ENCODE measurements at regions not wholly inside any gene's neighbourhood (a gene's known extent, or its start where the extent isn't known, plus 50 kb on each side); places are given as distances from the start of the nearest gene placed in this dataset.
"Not testable (repeated sequence)": the region's sequence is repeated elsewhere in the genome, so short reads cannot be mapped to it uniquely, and the experiment has no call there.

DNA sequence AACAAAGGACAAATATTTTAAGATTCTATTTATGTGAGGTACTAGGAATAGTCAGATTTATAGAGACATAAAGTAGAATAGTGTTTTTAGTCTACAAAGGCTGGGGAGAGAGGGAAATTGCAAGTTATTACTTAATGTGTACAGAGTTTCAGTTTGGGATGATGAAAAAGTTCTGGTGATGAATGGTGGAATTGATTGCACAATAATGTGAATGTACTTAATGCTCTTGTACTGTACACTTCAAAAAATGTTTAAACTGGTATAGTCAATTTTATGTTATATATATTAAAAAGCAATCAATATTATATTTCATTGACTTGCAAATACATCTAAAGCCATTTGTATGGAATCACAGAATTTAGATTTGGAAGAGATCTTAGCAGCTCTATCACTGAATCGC lies 213.4 kb downstream of the PPP1R3A start:
- no peak for DNase-seq

- DNase-seq: no peak
These were observed 220.1 kb downstream of the PPP1R3A start for GRCh38 chr7:113698556-113699220.

DNA sequence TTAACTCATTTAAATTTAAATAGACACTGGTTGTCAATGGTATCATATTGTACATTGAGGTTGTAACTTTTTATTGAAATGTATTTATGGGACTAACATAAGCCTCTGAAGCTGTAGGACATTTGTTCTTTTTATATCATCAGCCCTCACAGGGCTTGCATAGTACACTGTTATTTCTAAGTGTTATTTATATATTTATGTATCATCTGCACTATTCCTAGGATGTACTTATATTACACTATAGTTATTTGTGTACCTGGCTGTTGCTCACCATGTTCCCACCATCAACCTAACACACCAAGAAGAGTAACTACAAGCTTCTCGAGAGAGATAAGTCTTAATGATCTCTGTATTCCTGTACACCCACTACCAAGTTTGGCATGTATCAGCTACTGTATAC lies 224.7 kb downstream of the PPP1R3A start:
- DNase-seq: no peak

DNA sequence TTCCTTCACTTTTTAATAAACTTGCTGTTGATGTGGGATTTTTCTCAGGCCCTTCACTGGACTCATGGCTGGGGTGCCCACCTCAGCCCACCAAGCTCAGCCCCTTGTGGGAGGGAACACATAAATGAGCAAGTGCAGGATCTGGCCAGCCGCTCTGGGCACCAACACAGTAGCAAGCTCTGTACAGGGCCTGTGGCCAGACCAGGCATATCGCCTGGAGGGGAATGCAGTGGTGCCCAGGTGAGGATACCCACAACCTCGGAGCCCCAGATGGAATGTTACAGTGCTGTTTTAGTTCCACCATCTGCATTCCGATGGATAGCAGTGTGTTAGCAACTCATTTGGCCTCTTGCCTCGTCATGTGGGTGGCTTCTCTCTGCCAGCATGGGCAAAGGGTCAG lies 234.6 kb downstream of the PPP1R3A start:
- DNase-seq: no peak

- DNase-seq: no peak
These were observed 241.0 kb downstream of the PPP1R3A start for GRCh38 chr7:113677811-113678210.

GRCh38 chr7:113664867-113665266 lies 253.9 kb downstream of the PPP1R3A start:
- DNase-seq: no peak

- DNase-seq: no peak
These were observed 259.4 kb downstream of the PPP1R3A start for GRCh38 chr7:113659416-113659815.

GRCh38 chr7:113657603-113658002 lies 261.2 kb downstream of the PPP1R3A start:
- no peak for DNase-seq

- no peak for DNase-seq
These were observed 266.3 kb downstream of the PPP1R3A start for GRCh38 chr7:113652501-113652900.

GRCh38 chr7:113649556-113649955 lies 269.3 kb downstream of the PPP1R3A start:
- no peak for DNase-seq

GRCh38 chr7:113639221-113639620 lies 279.6 kb downstream of the PPP1R3A start:
- DNase-seq: no peak

GRCh38 chr7:113636727-113637421 lies 281.9 kb downstream of the PPP1R3A start:
- no peak for DNase-seq

- no peak for DNase-seq
These were observed 283.3 kb downstream of the PPP1R3A start for GRCh38 chr7:113635492-113635891.

DNA sequence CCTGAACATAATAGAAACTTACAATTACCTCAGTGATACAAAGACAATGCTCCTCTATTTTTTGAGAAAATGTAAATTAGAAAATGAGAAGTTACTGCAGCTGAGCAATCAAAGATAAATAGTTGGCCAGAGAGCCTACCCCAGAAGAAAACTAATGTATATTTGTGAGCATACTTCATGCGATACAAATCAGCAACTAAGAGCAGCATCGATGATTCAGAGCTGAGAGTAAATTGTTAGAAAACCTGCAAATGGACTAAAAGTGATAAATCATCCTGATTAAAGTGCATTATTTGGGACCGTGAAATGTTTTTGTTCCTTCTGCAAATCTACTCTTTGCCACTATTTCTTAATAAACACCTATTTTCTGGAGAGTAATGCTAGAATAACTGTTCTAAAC lies 285.7 kb downstream of the PPP1R3A start:
- no peak for DNase-seq

GRCh38 chr7:113628948-113629847 lies 289.6 kb downstream of the PPP1R3A start:
- no peak for DNase-seq

- no peak for DNase-seq
These were observed 293.2 kb downstream of the PPP1R3A start for GRCh38 chr7:113625494-113626102.

DNA sequence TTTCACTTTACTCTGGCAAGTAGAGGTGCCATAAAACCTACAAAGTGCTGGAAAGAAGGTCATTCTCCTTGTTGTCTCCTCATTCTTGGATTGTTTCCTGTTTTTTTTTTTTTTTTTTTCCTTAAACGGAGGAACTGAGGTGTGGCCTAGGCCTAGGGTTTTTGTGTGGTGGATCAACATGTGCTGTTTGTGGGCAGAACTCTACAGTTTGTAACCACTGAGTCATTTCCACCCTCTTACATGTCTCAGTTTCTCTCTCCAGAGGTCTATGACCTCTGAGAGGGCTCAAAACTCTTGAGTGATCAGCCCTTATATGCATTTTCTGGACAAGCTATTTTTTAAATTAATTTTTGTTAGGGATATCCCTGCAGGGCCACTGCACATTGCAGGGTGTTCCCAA lies 296.0 kb downstream of the PPP1R3A start:
- DNase-seq: no peak

- no peak for DNase-seq
These were observed 308.2 kb downstream of the PPP1R3A start for GRCh38 chr7:113610572-113610971.

DNA sequence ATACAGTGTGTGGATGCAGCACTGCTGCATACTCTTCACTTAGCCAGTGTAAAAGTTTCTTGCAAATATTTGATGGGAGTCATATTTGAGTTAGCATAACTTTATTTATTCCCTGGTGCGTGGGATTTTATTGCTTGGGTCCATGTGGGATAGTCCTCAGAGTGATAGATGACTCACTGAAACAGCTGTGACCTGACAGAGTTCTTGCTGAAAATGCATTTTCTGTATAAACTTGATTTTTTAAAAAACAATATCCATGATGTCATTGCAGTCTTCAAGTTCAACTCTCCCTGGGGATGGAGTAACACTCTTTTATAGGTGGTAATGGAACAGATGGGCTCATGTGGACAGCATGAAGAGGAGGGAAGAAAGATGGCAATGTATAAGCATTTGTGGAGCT lies 310.0 kb downstream of the PPP1R3A start:
- no peak for DNase-seq

DNA sequence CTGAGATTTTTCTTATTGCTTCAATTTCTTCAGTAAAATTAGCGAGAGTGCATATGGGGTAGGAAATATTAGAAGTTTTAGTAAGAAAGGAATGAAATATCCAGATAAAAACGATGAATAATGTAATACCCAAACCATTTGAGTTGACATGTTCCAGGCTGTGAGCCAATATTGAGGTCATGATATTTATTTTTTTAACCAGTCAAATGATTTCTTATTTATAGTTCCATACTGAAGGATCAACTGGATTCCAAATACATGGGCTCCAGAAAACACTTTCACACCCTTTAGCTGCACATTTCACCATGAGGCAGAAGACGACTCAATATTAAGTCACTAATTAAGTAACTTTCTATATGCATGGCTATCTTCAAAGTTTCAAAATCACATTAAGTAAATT lies 312.5 kb downstream of the PPP1R3A start:
- no peak for DNase-seq

DNA sequence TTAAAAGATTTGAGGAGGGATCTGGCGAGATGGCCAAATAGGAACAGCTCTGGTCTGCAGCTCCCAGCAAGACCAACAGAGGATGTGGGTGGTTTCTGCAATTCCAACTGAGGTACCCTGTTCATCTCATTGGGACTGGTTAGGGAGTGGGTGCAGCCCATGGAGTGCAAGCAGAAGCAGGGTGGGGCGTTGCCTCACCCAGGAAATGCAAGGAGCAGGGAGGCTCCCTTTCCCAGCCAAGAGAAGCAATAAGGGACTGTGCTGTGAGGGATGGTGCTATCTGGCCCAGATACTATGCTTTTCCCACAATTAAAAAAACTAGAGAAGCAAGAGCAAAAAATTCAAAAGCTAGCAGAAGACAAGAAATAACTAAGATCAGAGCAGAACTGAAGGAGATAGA lies 318.4 kb downstream of the PPP1R3A start:
- DNase-seq: not testable (repeated sequence)

- not testable (repeated sequence) for DNase-seq
These were observed 325.4 kb downstream of the PPP1R3A start for GRCh38 chr7:113593455-113593854.

- not testable (repeated sequence) for DNase-seq
These were observed 325.9 kb downstream of the PPP1R3A start for GRCh38 chr7:113592924-113593323.
